Gastroesophageal sphincter (tissue), 3 donors: ENCODE measurements at regions not wholly inside any gene's neighbourhood (a gene's known extent, or its start where the extent isn't known, plus 50 kb on each side); places are given as distances from the start of the nearest gene placed in this dataset.

Experiments used
- EP300 ChIP-seq: sonication (generic); formaldehyde crosslinking; IDR thresholded peaks from one replicate; pipeline ENCODE4 v1.6.1; 2017; ENCODE audit warnings: antibody characterized with exemption, mild to moderate bottlenecking
- POLR2A ChIP-seq, 2 donors: fragments of 450-650 bp; IDR thresholded peaks; one replicate each; pipeline ENCODE4 v1.6.1; 2017; ENCODE audit warnings: antibody characterized with exemption in 2 of 2, mild to moderate bottlenecking in 2 of 2, moderate library complexity in 1 of 2
- POLR2AphosphoS5 ChIP-seq: sonication (generic); formaldehyde crosslinking; IDR thresholded peaks from one replicate; pipeline ENCODE4 v1.6.1; 2017; ENCODE audit warnings: antibody characterized with exemption
- TF ChIP-seq, protein P1 (sequence below), 4 experiments: fragments of 200-600 bp in 2 of 4; fragments of 450-650 bp in 2 of 4; sonication (generic) in 1 of 4; IDR thresholded peaks; one replicate each; pipeline ENCODE4 v1.5.1; 2017 to 2019; ENCODE audit warnings: antibody characterized with exemption in 4 of 4, mild to moderate bottlenecking in 2 of 4, moderate library complexity in 2 of 4

- TF ChIP-seq POLR2AphosphoS5 = no peak
- TF ChIP-seq, protein P1, sequence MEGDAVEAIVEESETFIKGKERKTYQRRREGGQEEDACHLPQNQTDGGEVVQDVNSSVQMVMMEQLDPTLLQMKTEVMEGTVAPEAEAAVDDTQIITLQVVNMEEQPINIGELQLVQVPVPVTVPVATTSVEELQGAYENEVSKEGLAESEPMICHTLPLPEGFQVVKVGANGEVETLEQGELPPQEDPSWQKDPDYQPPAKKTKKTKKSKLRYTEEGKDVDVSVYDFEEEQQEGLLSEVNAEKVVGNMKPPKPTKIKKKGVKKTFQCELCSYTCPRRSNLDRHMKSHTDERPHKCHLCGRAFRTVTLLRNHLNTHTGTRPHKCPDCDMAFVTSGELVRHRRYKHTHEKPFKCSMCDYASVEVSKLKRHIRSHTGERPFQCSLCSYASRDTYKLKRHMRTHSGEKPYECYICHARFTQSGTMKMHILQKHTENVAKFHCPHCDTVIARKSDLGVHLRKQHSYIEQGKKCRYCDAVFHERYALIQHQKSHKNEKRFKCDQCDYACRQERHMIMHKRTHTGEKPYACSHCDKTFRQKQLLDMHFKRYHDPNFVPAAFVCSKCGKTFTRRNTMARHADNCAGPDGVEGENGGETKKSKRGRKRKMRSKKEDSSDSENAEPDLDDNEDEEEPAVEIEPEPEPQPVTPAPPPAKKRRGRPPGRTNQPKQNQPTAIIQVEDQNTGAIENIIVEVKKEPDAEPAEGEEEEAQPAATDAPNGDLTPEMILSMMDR (IDR thresholded peaks at IDR 0.05) = no peak
- no peak for TF ChIP-seq EP300
- no peak for TF ChIP-seq POLR2A (IDR thresholded peaks at IDR 0.05)
Observed at GRCh38 chr4:13306356-13306755, 177.8 kb downstream of the RAB28 start.
